B cell (primary cell): ENCODE measurements at regions not wholly inside any gene's neighbourhood (a gene's known extent, or its start where the extent isn't known, plus 50 kb on each side); places are given as distances from the start of the nearest gene placed in this dataset.

Experiments
- CTCF ChIP-seq: fragments of 200-600 bp; IDR thresholded peaks from one replicate; pipeline ENCODE4 v1.8.0; 2022; ENCODE audit warnings: antibody characterized with exemption, mild to moderate bottlenecking
- EZH2 ChIP-seq: IDR thresholded peaks from 2 replicates; pipeline ENCODE4 v1.6.1; 2012; ENCODE audit warnings: borderline replicate concordance, low read depth, mild to moderate bottlenecking, moderate library complexity, low read length; ENCODE audit not compliant: insufficient read depth, poor library complexity, severe bottlenecking

- TF ChIP-seq CTCF (no peak), EZH2 (no peak)
Measured at GRCh38 chr2:150700666-150701580, 213.5 kb upstream of the RND3 start.
